ENCODE measurements at regions not wholly inside any gene's neighbourhood (a gene's known extent, or its start where the extent isn't known, plus 50 kb on each side); places are given as distances from the start of the nearest gene placed in this dataset.

DNA sequence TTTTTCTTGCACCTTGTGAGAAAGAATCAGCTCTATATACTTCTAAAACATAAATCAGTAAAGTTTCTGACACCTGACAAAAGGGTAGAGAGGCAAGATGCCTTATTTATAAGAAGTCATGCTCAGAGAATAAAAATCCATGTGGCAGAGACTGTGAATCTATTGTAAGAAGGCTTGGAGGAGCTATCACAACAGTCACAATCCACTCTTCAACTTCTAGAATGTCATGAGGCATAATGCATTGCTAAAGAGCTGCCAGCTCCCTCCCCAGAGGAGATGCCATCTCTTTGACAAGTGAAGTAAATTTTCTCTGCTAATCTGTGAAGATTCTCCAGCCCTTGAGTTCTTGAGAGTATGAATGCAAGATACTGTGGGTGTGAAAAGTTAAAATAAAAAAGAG is 971.2 kb upstream of the IGFBP7 start:
- TF ChIP-seq, protein P1, sequence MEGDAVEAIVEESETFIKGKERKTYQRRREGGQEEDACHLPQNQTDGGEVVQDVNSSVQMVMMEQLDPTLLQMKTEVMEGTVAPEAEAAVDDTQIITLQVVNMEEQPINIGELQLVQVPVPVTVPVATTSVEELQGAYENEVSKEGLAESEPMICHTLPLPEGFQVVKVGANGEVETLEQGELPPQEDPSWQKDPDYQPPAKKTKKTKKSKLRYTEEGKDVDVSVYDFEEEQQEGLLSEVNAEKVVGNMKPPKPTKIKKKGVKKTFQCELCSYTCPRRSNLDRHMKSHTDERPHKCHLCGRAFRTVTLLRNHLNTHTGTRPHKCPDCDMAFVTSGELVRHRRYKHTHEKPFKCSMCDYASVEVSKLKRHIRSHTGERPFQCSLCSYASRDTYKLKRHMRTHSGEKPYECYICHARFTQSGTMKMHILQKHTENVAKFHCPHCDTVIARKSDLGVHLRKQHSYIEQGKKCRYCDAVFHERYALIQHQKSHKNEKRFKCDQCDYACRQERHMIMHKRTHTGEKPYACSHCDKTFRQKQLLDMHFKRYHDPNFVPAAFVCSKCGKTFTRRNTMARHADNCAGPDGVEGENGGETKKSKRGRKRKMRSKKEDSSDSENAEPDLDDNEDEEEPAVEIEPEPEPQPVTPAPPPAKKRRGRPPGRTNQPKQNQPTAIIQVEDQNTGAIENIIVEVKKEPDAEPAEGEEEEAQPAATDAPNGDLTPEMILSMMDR (IDR thresholded peaks at IDR 0.05; ENCODE audit: insufficient read depth in 1 of 2, low read depth in 1 of 2, low read length in 1 of 2, severe bottlenecking in 1 of 2, unreplicated experiment in 1 of 2): no peak
- BruUV-seq (replicated peaks): no TSS peak
- H3K27ac Mint-ChIP-seq (ENCODE audit: unreplicated experiment): no peak overlapping the region
- H3K4me1 Mint-ChIP-seq (ENCODE audit: low read depth, unreplicated experiment): no peaks in the 10 kb centered on the region
- no peaks in the 10 kb centered on the region for H3K36me3 Mint-ChIP-seq (ENCODE audit: insufficient read depth, unreplicated experiment)
- ChIA-PET POLR2A (no interaction called here), CTCF (no interaction called here)
- DNase-seq: no peak
- peaks cover 6% of the 10 kb centered on the region for H3K27me3 Mint-ChIP-seq (ENCODE audit: insufficient read depth, unreplicated experiment)
- no peaks in the 10 kb centered on the region for H3K27me3 ChIP-seq (replicated peaks; ENCODE audit: control insufficient read depth, insufficient read depth, low read length)
- H3K9me3 Mint-ChIP-seq (ENCODE audit: unreplicated experiment): no peaks in the 10 kb centered on the region
- no peaks in the 10 kb centered on the region for H3K36me3 ChIP-seq (ENCODE audit: control insufficient read depth, insufficient read depth, low read length)
- H3K4me3 Mint-ChIP-seq (ENCODE audit: unreplicated experiment): no peak overlapping the region
- H3K9me3 ChIP-seq: no peaks in the 10 kb centered on the region
- no peaks in the 10 kb centered on the region for H3K4me1 ChIP-seq
- intact Hi-C loops (cut with micrococcal nuclease; ENCODE audit: unreplicated experiment): no loop called here
- H3K4me3 ChIP-seq (ENCODE audit: low read depth, low read length): no peak overlapping the region

DNA sequence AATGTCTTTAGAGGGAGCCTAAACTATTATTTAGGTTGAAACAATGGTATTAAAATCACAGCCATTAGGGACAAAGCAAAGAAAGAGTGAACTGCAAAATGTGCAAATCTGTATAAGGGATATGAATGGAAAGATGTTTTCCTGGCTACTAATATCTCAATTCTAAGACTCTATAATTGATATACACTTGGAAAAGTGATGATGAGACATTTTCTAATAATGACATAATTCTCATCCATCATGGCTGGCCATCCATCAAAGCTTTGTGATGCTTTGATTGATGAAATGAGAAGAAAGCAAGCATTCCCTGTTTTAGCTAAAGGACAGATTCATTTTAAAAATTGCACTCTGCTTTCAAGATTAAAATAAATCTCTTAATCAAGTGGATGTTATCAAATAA is 965.5 kb upstream of the IGFBP7 start:
- intact Hi-C loops (cut with micrococcal nuclease; ENCODE audit: unreplicated experiment): no loop called here
- H3K4me3 Mint-ChIP-seq (ENCODE audit: unreplicated experiment): no peak overlapping the region
- H3K36me3 Mint-ChIP-seq (ENCODE audit: insufficient read depth, unreplicated experiment): no peaks in the 10 kb centered on the region
- Histone ChIP-seq H3K9me3 (no peaks in the 10 kb centered on the region), H3K4me3 (ENCODE audit: low read depth, low read length) (no peak overlapping the region), H3K27me3 (replicated peaks; ENCODE audit: control insufficient read depth, insufficient read depth, low read length) (no peaks in the 10 kb centered on the region), H3K4me1 (no peaks in the 10 kb centered on the region), H3K36me3 (ENCODE audit: control insufficient read depth, insufficient read depth, low read length) (no peaks in the 10 kb centered on the region)
- no peaks in the 10 kb centered on the region for H3K9me3 Mint-ChIP-seq (ENCODE audit: unreplicated experiment)
- BruUV-seq (replicated peaks): no TSS peak
- POLR2A ChIA-PET: no interaction called here
- no peak overlapping the region for H3K27ac Mint-ChIP-seq (ENCODE audit: unreplicated experiment)
- H3K4me1 Mint-ChIP-seq (ENCODE audit: low read depth, unreplicated experiment): no peaks in the 10 kb centered on the region
- no peak for DNase-seq
- peaks cover 3% of the 10 kb centered on the region for H3K27me3 Mint-ChIP-seq (ENCODE audit: insufficient read depth, unreplicated experiment)
- TF ChIP-seq, protein P1 (IDR thresholded peaks at IDR 0.05; ENCODE audit: insufficient read depth in 1 of 2, low read depth in 1 of 2, low read length in 1 of 2, severe bottlenecking in 1 of 2, unreplicated experiment in 1 of 2): no peak
- CTCF ChIA-PET: no interaction called here

DNA sequence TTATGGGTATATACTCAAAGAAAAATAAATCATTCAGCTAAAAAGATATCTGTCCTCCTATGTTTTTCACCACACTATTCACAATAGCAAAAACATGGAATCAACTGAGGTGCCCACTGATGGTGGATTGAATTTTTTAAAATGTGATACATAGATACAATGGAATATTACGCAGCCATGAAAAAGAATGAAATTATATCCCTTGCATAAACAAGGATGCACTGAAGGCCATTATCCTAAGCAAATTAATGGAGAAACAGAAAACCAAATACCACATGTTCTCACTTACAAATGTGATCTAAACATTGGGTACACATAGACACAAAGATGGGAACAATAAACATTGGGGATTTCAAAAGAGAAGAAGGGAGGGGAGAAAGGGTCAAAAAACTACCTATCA is 964.2 kb upstream of the IGFBP7 start:
- ChIA-PET POLR2A (no interaction called here), CTCF (no interaction called here)
- H3K27me3 Mint-ChIP-seq (ENCODE audit: insufficient read depth, unreplicated experiment): peaks cover 3% of the 10 kb centered on the region
- no peak for DNase-seq
- BruUV-seq (replicated peaks): no TSS peak
- intact Hi-C loops (cut with micrococcal nuclease; ENCODE audit: unreplicated experiment): no loop called here
- H3K36me3 Mint-ChIP-seq (ENCODE audit: insufficient read depth, unreplicated experiment): no peaks in the 10 kb centered on the region
- H3K4me1 Mint-ChIP-seq (ENCODE audit: low read depth, unreplicated experiment): no peaks in the 10 kb centered on the region
- no peak overlapping the region for H3K4me3 Mint-ChIP-seq (ENCODE audit: unreplicated experiment)
- H3K4me1 ChIP-seq: no peaks in the 10 kb centered on the region
- H3K27ac Mint-ChIP-seq (ENCODE audit: unreplicated experiment): no peak overlapping the region
- H3K9me3 Mint-ChIP-seq (ENCODE audit: unreplicated experiment): no peaks in the 10 kb centered on the region
- H3K4me3 ChIP-seq (ENCODE audit: low read depth, low read length): no peak overlapping the region
- no peaks in the 10 kb centered on the region for H3K9me3 ChIP-seq
- H3K27me3 ChIP-seq (replicated peaks; ENCODE audit: control insufficient read depth, insufficient read depth, low read length): no peaks in the 10 kb centered on the region
- TF ChIP-seq, protein P1 (IDR thresholded peaks at IDR 0.05; ENCODE audit: insufficient read depth in 1 of 2, low read depth in 1 of 2, low read length in 1 of 2, severe bottlenecking in 1 of 2, unreplicated experiment in 1 of 2): no peak
- no peaks in the 10 kb centered on the region for H3K36me3 ChIP-seq (ENCODE audit: control insufficient read depth, insufficient read depth, low read length)

Measured in Caco-2 (cell line).